SK-N-SH (cell line): ENCODE measurements at regions not wholly inside any gene's neighbourhood (a gene's known extent, or its start where the extent isn't known, plus 50 kb on each side); places are given as distances from the start of the nearest gene placed in this dataset.

Experiments
- CTCF ChIP-seq: fragments of 200-600 bp; sonication (generic); IDR thresholded peaks from 2 replicates; pipeline ENCODE4 v1.6.1; 2017; ENCODE audit warnings: antibody characterized with exemption, mild to moderate bottlenecking, moderate library complexity
- SIN3A ChIP-seq: IDR thresholded peaks from 2 replicates; pipeline ENCODE4 v1.6.1; 2012; ENCODE audit warnings: low read depth, mild to moderate bottlenecking, low read length, moderate library complexity, borderline replicate concordance

- TF ChIP-seq SIN3A = no peak
- no peak for TF ChIP-seq CTCF
Observed at GRCh38 chr2:3902131-3902530, 198.8 kb downstream of the DCDC2C start.
